Activated CD4-positive, alpha-beta T cell treated with anti-CD3 and anti-CD28 coated beads for 1 hour (primary cell): ENCODE measurements at regions not wholly inside any gene's neighbourhood (a gene's known extent, or its start where the extent isn't known, plus 50 kb on each side); places are given as distances from the start of the nearest gene placed in this dataset.
A peak's percentile ranks its signal among the peaks of the same experiment; 100 is the strongest.

Source experiments
- DNase-seq: peaks from one replicate; pipeline ENCODE4 v3.0.0-alpha.2; 2020

- no peak for DNase-seq
Measured at GRCh38 chr17:77366206-77366557, 225.4 kb downstream of the SEC14L1 start.

- no peak for DNase-seq
Measured at GRCh38 chr17:77366558-77367245, 225.9 kb downstream of the SEC14L1 start.

GRCh38 chr17:77369544-77369971 is 228.8 kb downstream of the SEC14L1 start:
- DNase-seq, result no peak

GRCh38 chr17:77370586-77370985 is 229.8 kb downstream of the SEC14L1 start:
- no peak for DNase-seq

- DNase-seq, result no peak
Measured at GRCh38 chr17:77371117-77371887, 230.5 kb downstream of the SEC14L1 start.

- no peak for DNase-seq
Measured at GRCh38 chr17:77371888-77372443, 231.2 kb downstream of the SEC14L1 start.

GRCh38 chr17:77372444-77373298 is 231.9 kb downstream of the SEC14L1 start:
- DNase-seq, result no peak

GRCh38 chr17:77373299-77374169 is 232.8 kb downstream of the SEC14L1 start:
- DNase-seq, result no peak

- DNase-seq, result peak; percentile 57
Measured at GRCh38 chr17:77374170-77374936, 233.6 kb downstream of the SEC14L1 start.

- no peak for DNase-seq
Measured at GRCh38 chr17:77375108-77375916, 234.5 kb downstream of the SEC14L1 start.

GRCh38 chr17:77375917-77376651 is 235.3 kb downstream of the SEC14L1 start:
- no peak for DNase-seq

- no peak for DNase-seq
Measured at GRCh38 chr17:77376795-77377709, 236.3 kb downstream of the SEC14L1 start.

GRCh38 chr17:77377710-77378235 is 237.0 kb downstream of the SEC14L1 start:
- DNase-seq, result no peak

GRCh38 chr17:77378318-77379064 is 237.7 kb downstream of the SEC14L1 start:
- DNase-seq, result no peak

GRCh38 chr17:77379065-77379428 is 238.3 kb downstream of the SEC14L1 start:
- no peak for DNase-seq

- DNase-seq, result no peak
Measured at GRCh38 chr17:77379832-77380231, 239.1 kb downstream of the SEC14L1 start.

- DNase-seq, result no peak
Measured at GRCh38 chr17:77380395-77381184, 239.8 kb downstream of the SEC14L1 start.
